GM21786 (cell line): ENCODE measurements at regions not wholly inside any gene's neighbourhood (a gene's known extent, or its start where the extent isn't known, plus 50 kb on each side); places are given as distances from the start of the nearest gene placed in this dataset.
A peak's percentile ranks its signal among the peaks of the same experiment; 100 is the strongest.

Experiments used
- ATAC-seq: cut with Tn5 transposase; IDR thresholded peaks from one replicate; pipeline ENCODE4 v1.9.1; 2021; ENCODE audit not compliant: unreplicated experiment

DNA sequence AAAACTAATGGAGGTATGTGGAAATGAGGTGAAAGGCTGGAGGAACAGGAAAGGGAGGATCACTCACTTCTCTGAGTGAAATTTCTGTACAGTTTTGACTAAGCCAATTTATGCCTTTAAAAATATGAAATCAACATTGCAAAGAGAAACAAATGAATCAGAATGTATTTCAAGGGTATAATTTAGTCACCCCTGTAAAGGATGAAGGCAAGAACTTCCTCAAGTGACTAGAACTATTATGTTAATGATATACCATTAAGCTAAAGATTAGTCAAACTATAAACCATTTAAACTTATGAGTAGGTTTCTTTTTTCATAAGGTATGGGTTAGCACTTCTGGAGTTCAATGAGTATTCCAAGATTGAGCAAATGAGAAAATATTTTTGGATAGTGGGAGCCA, 184.5 kb upstream of the CHORDC1 start:
- no peak for ATAC-seq

DNA sequence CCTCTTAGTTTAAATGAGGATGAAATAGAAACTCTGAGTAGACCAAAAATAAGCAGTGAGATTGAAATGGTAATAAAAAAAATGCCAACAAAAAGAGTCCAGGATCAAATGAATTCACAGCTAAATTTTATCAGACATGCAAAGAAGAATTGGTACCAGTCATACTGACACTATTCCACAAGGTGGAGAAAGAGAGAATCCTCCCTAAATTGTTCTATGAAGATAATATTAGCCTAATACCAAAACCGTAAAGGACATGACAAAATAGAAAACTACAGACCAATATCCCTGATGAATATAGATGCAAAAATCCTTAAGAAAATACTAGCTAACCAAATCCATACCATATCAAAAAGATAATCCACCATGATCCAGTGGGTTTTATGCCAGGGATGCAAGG, 169.8 kb upstream of the CHORDC1 start:
- ATAC-seq = no peak

GRCh38 chr11:90391756-90392155, 168.9 kb upstream of the CHORDC1 start:
- no peak for ATAC-seq

DNA sequence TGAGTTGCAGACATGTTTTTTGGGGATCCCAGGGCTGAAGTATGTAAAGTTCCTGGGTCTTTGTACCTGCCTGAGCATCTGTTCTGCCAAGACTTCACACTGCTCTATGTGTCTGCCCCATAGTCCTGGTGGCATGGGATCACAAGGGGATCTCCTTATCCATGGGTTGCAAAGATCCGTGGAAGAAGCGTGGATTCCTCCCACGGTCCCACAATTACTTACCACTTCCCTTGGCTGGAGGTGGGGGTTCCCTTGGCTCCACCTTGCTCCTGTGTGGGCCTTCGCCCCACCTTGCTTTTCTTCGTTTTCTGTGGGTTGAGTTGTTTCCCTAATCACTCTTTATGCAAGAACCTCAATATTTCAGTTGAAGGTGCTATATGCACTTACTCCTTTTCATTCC, 157.4 kb upstream of the CHORDC1 start:
- no peak for ATAC-seq

DNA sequence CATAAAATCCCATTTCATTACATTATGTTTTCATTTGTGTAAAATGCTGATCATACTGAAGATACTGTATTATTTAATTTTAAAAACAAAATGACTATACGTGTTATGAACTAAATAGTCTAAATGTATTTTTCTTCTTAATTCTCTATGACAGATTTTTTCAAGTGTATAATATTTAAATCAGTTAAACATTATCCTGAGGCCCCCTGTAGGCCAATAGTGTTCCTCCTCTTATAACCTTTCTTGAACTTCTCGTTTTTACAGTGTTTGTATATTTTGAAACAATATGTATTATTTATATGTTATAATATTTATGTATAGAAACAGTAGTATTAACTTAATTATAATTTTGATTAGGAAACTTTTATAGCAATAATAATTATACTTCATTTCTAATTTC, 151.1 kb upstream of the CHORDC1 start:
- no peak for ATAC-seq

DNA sequence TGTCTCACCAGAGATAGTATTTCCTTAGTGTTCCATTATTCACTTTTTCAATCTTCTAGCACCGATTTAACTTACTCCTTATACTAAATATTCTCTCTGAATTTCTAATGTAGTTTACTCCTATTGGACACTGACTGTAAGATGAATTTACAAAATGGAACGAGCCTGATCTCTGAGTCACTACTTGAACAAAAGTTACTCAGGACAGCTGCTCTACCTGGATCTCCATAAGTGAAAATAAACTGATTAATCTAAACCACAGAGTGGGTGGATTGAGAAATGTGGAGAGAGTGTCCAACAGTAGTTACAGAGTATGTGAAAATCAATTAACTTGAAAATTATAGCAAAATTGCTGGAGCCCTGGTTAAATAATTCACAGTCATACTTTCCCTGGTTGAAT, 141.7 kb upstream of the CHORDC1 start:
- no peak for ATAC-seq

GRCh38 chr11:90363739-90364138, 140.9 kb upstream of the CHORDC1 start:
- ATAC-seq = no peak

DNA sequence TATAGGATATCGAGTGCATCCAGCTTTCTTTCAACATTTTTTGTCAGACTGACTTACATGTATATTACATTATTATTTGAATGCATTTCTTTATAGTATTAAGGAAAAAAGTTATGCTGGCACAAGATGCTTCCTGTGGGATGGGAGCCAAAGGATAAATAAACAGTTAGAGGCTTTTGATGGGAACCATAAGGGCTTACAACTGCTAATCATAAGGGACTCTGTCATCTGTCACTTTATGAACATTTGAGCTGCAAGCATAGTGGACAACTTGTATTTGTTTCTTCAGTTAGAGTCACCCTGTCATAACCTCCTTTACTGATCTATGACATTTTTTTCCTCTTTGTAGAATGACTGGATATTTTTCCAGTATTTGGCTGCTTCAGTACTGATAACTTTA, 132.4 kb upstream of the CHORDC1 start:
- no peak for ATAC-seq

DNA sequence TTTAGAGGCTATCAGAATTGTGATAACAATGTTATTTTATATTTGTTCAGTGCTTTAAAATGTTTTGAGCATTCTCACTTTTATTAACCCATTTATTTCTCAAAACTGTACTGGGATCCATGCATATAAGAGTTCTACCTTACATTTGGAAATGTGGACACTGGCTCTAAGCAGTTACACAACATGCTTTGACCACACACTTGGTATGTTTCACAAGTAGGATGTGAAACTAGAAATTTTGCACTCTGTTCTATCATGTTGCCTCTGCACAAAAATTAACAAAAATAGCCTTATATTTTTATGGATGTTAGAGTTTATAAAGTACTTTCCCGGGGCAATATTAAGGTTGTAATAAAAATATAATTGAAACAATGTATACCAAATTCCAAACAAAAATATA, 126.9 kb upstream of the CHORDC1 start:
- no peak for ATAC-seq

DNA sequence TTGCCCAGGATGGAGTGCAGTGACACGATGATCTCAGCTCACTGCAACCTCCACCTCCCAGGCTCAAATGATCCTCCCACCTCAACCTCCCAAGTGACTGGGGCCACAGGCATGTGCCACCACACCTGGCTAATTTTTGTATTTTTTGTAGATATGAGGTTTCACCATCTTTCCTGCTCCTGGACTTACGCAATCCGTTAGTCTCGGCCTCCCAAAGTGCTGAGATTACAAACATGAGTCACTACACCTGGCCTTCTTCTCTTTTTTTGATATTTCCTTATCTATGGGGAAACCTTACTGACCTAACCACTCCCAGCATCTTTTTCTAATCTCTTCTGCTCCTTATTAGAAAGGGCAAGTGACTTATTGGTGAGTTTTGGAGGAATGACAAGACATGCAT, 121.7 kb upstream of the CHORDC1 start:
- no peak for ATAC-seq

DNA sequence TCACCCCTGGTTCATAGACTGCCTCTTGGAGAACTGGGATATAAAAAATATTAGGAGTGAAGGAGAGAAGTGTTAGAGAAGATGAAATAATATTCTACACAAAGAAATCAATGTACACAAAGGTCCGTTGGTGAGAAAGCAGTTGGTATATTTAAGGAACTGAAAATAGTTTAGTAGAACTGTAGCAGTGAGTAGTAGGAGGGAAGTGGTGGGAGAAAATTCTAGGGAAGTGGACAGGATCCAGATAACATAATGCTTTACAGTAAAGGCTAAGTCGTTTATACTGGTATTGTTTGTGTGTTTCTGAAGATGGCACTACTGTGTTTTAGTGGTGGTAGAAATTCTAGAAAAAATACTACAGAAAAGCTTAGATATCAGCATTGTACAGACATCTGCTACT, 120.8 kb upstream of the CHORDC1 start:
- ATAC-seq = no peak

- ATAC-seq = no peak
Observed at GRCh38 chr11:90341986-90342385, 119.1 kb upstream of the CHORDC1 start.

DNA sequence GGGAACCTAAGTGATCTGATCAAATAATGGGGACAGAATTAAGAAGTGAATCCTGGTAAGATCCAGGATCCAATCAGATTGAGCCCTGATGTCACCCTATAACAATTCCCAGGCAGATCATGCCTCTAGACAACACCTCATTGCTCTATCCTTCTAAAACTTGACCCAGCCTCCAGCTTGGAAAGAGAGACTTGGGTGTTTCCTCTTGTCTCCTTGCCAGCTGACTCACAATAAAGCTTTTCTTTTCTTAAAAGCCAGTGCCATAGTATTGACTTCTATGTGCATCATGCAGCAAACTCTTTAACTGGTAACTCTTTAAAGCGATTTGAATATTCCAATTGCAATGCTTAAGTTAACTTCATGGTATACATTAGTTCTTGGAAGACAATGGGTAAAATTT, 109.6 kb upstream of the CHORDC1 start:
- no peak for ATAC-seq

- ATAC-seq = no peak
Observed at GRCh38 chr11:90330632-90331031, 107.8 kb upstream of the CHORDC1 start.

GRCh38 chr11:90329043-90329442, 106.2 kb upstream of the CHORDC1 start:
- ATAC-seq = no peak

GRCh38 chr11:90326647-90327046, 103.8 kb upstream of the CHORDC1 start:
- ATAC-seq = no peak

DNA sequence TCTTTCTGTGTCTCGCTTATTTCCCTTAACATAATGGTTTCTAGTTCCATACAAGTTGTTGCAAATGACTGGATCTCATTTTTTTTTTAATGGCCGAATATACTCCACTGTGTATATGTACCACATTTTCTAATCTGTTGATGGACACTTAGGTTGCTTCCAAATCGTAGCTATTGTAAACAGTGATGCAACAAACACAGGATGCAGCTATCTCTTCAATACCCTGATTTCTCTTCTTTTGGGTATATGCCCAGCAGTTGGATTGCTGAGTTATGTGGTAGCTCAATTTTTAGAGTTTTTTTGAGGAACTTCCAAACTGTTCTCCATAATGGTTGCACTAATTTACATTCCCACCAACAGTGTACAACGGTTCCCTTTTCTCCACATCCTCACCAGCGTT, 100.4 kb upstream of the CHORDC1 start:
- ATAC-seq = no peak

- ATAC-seq = no peak
Observed at GRCh38 chr11:90321018-90321417, 98.2 kb upstream of the CHORDC1 start.

DNA sequence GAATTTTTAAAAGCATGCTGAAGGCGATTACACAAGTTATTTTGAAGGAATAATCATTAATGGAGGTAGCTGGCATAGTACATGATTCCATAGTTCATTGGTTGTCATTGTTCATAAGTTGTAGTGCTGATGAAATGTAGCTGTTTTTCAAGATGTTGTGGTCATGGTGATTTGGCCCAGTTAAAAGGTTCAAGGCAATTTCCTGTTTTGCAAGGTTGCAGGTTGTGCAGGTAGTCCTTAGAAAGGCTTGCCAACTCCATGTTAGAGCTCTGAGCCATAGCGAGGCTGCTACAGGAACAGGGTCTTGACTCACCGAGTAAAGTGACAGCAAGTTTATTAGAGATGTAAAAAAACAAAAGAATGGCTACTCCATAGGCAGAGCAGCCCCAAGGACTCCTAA, 95.8 kb upstream of the CHORDC1 start:
- ATAC-seq = no peak

DNA sequence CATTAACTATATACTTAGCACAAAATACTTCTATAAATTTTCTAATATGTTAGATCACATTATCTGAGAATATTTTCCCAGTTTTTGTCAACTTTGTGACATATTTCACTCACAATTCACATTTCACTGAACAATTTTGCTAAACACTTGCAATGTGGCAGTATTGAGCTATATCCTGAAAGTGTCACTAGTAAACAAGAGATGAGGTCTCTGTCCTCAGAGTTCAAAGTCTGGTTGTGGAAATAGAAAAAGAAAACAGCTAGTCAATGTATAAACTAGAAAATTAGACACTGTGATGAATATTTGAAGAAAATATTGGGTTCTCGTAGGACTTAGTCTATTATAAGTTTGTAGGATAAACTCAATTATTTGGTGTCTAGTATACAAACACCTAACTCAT, 87.4 kb upstream of the CHORDC1 start:
- no peak for ATAC-seq

GRCh38 chr11:90309693-90310092, 86.8 kb upstream of the CHORDC1 start:
- ATAC-seq = no peak

GRCh38 chr11:90294526-90294925, 71.7 kb upstream of the CHORDC1 start:
- no peak for ATAC-seq

DNA sequence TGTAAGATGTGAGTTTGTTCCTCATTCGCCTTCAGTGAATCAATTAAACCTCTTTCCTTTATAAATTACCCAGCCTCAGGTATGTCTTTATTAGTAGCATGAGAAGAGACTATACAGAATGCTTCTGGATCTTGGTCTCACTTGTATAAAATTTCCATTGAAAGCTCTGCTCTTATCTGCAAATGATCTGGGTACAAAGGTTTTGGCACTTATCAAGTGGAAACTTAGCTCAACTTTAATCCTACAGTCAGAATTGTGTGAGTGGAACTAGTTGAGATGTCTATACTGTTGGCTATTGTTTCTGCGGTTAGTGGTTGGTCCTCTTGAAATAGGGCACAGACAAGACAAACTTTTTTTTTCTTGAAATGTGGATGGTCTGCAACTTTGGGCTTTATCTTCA, 71.2 kb upstream of the CHORDC1 start:
- ATAC-seq = no peak

DNA sequence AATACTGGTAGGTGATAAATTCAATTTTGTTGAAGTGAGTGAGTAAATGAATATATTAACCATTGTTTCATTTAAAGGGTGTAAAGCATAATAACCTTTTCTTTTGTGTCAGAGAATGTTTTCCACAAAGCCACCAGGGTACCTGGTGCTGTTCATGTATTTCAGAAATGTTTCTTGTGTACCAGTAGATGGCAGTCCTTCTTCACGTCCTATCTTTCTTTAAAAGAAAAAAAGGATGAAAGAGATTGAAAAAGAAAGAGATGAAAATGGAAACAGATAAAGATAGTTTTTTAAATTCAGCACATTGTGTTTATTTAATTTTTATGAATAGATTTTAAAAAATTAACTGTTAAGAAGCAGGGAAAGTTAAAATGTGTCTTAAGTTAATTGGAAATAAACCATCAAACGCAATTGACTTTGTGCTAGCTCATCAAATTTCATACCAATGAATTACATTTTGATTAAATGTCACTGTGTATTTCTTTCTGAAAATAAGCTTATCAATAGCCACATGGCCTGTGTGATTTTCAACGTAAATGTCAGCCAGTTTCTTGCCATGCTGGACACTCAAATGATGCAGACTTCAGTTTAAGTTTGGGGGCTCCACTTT, 65.5 kb upstream of the CHORDC1 start:
- peak; percentile 50 for ATAC-seq
